ENCODE measurements at regions not wholly inside any gene's neighbourhood (a gene's known extent, or its start where the extent isn't known, plus 50 kb on each side); places are given as distances from the start of the nearest gene placed in this dataset.

- POLR2A ChIA-PET: no interaction called here
Observed at GRCh38 chr4:121448231-121448630, 67.4 kb upstream of the QRFPR start.

GRCh38 chr4:121439669-121440068 lies 58.9 kb upstream of the QRFPR start:
- H3K36me3 ChIP-seq (ENCODE audit: insufficient read depth, low read length): no peaks in the 10 kb centered on the region
- no peaks in the 10 kb centered on the region for H3K9me3 ChIP-seq (ENCODE audit: low read length)
- H3K27me3 Mint-ChIP-seq: peaks cover 32 to 39% of the 10 kb centered on the region in 2 donors
- H3K4me3 Mint-ChIP-seq: no peak overlapping the region
- POLR2A ChIA-PET: no interaction called here
- H3K4me3 ChIP-seq (ENCODE audit: low read length): no peak overlapping the region
- no peak overlapping the region for H3K27ac Mint-ChIP-seq
- peaks cover 23 to 40% (median 38%) of the 10 kb centered on the region in 5 donors for H3K9me3 Mint-ChIP-seq
- CTCF ChIA-PET: no interaction called here
- H3K36me3 Mint-ChIP-seq: peaks cover 0 to 4% (median 0%) of the 10 kb centered on the region in 3 donors
- H3K4me1 Mint-ChIP-seq: no peaks in the 10 kb centered on the region
- H3K27me3 ChIP-seq (ENCODE audit: insufficient read depth, low read length, poor library complexity, severe bottlenecking): peaks cover 3% of the 10 kb centered on the region
- DNase-seq: no peak
- H3K4me1 ChIP-seq (ENCODE audit: insufficient read depth, low read length): no peaks in the 10 kb centered on the region
- H3K27ac ChIP-seq (ENCODE audit: low read depth, low read length): no peak overlapping the region

More at GRCh38 chr4:121448231-121448630, 67.4 kb upstream of the QRFPR start:
- no peaks in the 10 kb centered on the region for H3K36me3 Mint-ChIP-seq
- H3K27me3 Mint-ChIP-seq: peaks cover 5 to 37% of the 10 kb centered on the region in 2 donors
- DNase-seq: no peak
- no peaks in the 10 kb centered on the region for H3K27me3 ChIP-seq (ENCODE audit: insufficient read depth, low read length, poor library complexity, severe bottlenecking)
- H3K36me3 ChIP-seq (ENCODE audit: insufficient read depth, low read length): no peaks in the 10 kb centered on the region
- no peaks in the 10 kb centered on the region for H3K4me1 ChIP-seq (ENCODE audit: insufficient read depth, low read length)
- no peak overlapping the region for H3K27ac Mint-ChIP-seq
- H3K27ac ChIP-seq (ENCODE audit: low read depth, low read length): no peak overlapping the region
- H3K9me3 Mint-ChIP-seq: peaks cover 0 to 3% (median 0%) of the 10 kb centered on the region in 5 donors
- no peak overlapping the region for H3K4me3 ChIP-seq (ENCODE audit: low read length)
- H3K4me3 Mint-ChIP-seq: no peak overlapping the region
- no peaks in the 10 kb centered on the region for H3K4me1 Mint-ChIP-seq
- CTCF ChIA-PET: no interaction called here
- no peaks in the 10 kb centered on the region for H3K9me3 ChIP-seq (ENCODE audit: low read length)
